ENCODE measurements at regions not wholly inside any gene's neighbourhood (a gene's known extent, or its start where the extent isn't known, plus 50 kb on each side); places are given as distances from the start of the nearest gene placed in this dataset.

DNA sequence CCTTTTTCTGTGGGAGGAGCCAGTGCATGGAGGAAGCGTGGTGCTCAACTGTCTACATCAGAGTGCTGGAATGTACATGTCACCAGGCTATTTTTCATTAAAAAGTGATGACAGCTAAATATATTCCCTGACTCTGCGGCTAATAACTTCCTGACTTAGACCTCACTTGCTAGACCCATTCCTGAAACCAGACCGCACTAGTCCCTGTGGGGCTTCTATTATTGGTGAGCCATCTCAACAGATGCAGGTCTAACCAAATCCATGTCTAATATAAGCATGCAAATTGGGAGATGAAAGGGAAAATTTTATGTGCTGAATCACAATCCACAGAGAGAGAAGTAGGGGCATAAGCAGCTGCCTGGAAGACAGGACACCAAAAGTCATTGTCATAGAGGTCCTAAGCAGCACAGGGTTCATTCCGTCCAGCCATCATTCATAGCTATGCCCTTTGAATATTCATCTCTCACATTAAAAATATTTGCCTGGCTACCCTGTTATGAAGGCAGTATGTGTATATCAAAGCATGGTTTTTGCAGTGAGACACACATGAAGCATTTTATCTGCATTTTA lies 110.9 kb upstream of the BLID start (continued):
- TF ChIP-seq, protein P1, sequence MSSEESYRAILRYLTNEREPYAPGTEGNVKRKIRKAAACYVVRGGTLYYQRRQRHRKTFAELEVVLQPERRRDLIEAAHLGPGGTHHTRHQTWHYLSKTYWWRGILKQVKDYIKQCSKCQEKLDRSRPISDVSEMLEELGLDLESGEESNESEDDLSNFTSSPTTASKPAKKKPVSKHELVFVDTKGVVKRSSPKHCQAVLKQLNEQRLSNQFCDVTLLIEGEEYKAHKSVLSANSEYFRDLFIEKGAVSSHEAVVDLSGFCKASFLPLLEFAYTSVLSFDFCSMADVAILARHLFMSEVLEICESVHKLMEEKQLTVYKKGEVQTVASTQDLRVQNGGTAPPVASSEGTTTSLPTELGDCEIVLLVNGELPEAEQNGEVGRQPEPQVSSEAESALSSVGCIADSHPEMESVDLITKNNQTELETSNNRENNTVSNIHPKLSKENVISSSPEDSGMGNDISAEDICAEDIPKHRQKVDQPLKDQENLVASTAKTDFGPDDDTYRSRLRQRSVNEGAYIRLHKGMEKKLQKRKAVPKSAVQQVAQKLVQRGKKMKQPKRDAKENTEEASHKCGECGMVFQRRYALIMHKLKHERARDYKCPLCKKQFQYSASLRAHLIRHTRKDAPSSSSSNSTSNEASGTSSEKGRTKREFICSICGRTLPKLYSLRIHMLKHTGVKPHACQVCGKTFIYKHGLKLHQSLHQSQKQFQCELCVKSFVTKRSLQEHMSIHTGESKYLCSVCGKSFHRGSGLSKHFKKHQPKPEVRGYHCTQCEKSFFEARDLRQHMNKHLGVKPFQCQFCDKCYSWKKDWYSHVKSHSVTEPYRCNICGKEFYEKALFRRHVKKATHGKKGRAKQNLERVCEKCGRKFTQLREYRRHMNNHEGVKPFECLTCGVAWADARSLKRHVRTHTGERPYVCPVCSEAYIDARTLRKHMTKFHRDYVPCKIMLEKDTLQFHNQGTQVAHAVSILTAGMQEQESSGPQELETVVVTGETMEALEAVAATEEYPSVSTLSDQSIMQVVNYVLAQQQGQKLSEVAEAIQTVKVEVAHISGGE (CRISPR knock-in tag; IDR thresholded peaks at IDR 0.05), result no peak
- no peak for TF ChIP-seq PHF8 (IDR thresholded peaks at IDR 0.05; ENCODE audit: borderline replicate concordance, low read length)
- TF ChIP-seq, protein P2, sequence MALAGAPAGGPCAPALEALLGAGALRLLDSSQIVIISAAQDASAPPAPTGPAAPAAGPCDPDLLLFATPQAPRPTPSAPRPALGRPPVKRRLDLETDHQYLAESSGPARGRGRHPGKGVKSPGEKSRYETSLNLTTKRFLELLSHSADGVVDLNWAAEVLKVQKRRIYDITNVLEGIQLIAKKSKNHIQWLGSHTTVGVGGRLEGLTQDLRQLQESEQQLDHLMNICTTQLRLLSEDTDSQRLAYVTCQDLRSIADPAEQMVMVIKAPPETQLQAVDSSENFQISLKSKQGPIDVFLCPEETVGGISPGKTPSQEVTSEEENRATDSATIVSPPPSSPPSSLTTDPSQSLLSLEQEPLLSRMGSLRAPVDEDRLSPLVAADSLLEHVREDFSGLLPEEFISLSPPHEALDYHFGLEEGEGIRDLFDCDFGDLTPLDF (CRISPR knock-in tag; IDR thresholded peaks at IDR 0.05), result no peak
- no peak for TF ChIP-seq HOXB6 (CRISPR knock-in tag; IDR thresholded peaks at IDR 0.05; ENCODE audit: borderline replicate concordance)
- no peak for TF ChIP-seq GATA2 (CRISPR knock-in tag; IDR thresholded peaks at IDR 0.05)
- TF ChIP-seq, protein P3, sequence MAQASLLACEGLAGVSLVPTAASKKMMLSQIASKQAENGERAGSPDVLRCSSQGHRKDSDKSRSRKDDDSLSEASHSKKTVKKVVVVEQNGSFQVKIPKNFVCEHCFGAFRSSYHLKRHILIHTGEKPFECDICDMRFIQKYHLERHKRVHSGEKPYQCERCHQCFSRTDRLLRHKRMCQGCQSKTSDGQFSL (CRISPR knock-in tag; IDR thresholded peaks at IDR 0.05), result no peak
- TF ChIP-seq, protein P3 (tag; IDR thresholded peaks at IDR 0.05), result no peak

All from K562 (cell line).